Muscle of leg (tissue), 3 donors: ENCODE measurements at regions not wholly inside any gene's neighbourhood (a gene's known extent, or its start where the extent isn't known, plus 50 kb on each side); places are given as distances from the start of the nearest gene placed in this dataset.

ENCODE experiments used
- DNase-seq: peaks from one replicate; pipeline ENCODE4 v3.0.0; 2013
- H3K27ac ChIP-seq: one replicate; pipeline ENCODE4 v1.5.1; 2013; ENCODE audit warnings: mild to moderate bottlenecking, low read length, control low read depth
- H3K27me3 ChIP-seq: one replicate; pipeline ENCODE4 v1.6.1; 2013; ENCODE audit warnings: low read length; ENCODE audit not compliant: control insufficient read depth, insufficient read depth
- H3K36me3 ChIP-seq: one replicate; pipeline ENCODE4 v1.6.1; 2013; ENCODE audit warnings: low read length; ENCODE audit not compliant: control insufficient read depth, insufficient read depth
- H3K4me1 ChIP-seq: one replicate; pipeline ENCODE4 v1.6.1; 2013; ENCODE audit warnings: low read length; ENCODE audit not compliant: control insufficient read depth, insufficient read depth
- H3K4me3 ChIP-seq: one replicate; pipeline ENCODE4 v1.5.1; 2013; ENCODE audit warnings: low read length, control low read depth
- H3K9me3 ChIP-seq: replicated peaks from 2 replicates; pipeline ENCODE4 v1.6.1; 2013; ENCODE audit warnings: low read depth, low read length; ENCODE audit not compliant: control insufficient read depth
- WGBS: methylation state at CpG from one replicate; pipeline ENCODE4 v1.1.5; 2013; ENCODE audit warnings: missing lambda C conversion rate; ENCODE audit not compliant: insufficient coverage; 5-methylcytosine and 5-hydroxymethylcytosine counted together

GRCh38 chr7:42688056-42688371, 223.9 kb downstream of the C7orf25 start:
- Histone ChIP-seq H3K4me1 (peaks cover 12% of the 10 kb centered on the region), H3K4me3 (no peak overlapping the region), H3K9me3 (no peaks in the 10 kb centered on the region), H3K27me3 (no peaks in the 10 kb centered on the region), H3K27ac (no peak overlapping the region), H3K36me3 (no peaks in the 10 kb centered on the region)
- no CpG with 5 or more reads among the region's 2 CpGs for WGBS
- peak; percentile 55 for DNase-seq

- H3K4me3 ChIP-seq = no peak overlapping the region
- no peaks in the 10 kb centered on the region for H3K27me3 ChIP-seq
- H3K4me1 ChIP-seq = peaks cover 6% of the 10 kb centered on the region
- H3K27ac ChIP-seq = no peak overlapping the region
- DNase-seq = peak; percentile 81
- H3K9me3 ChIP-seq = no peaks in the 10 kb centered on the region
- WGBS = no CpG with 5 or more reads among the region's 9 CpGs
- H3K36me3 ChIP-seq = no peaks in the 10 kb centered on the region
Observed at GRCh38 chr7:42687211-42688055, 224.4 kb downstream of the C7orf25 start.

- no peaks in the 10 kb centered on the region for H3K36me3 ChIP-seq
- H3K27me3 ChIP-seq = no peaks in the 10 kb centered on the region
- H3K9me3 ChIP-seq = no peaks in the 10 kb centered on the region
- H3K4me3 ChIP-seq = no peak overlapping the region
- H3K4me1 ChIP-seq = peaks cover 3% of the 10 kb centered on the region
- no peak for DNase-seq
- H3K27ac ChIP-seq = no peak overlapping the region
- 77% methylated on average over 5 of the region's 12 CpGs for WGBS
Observed at GRCh38 chr7:42686594-42687156, 225.2 kb downstream of the C7orf25 start.

- no peak for DNase-seq
- H3K27ac ChIP-seq = no peak overlapping the region
- no peak overlapping the region for H3K4me3 ChIP-seq
- no peaks in the 10 kb centered on the region for H3K9me3 ChIP-seq
- H3K36me3 ChIP-seq = no peaks in the 10 kb centered on the region
- peaks cover 3% of the 10 kb centered on the region for H3K4me1 ChIP-seq
- H3K27me3 ChIP-seq = no peaks in the 10 kb centered on the region
- WGBS = 77% methylated on average over 7 of the region's 9 CpGs
Observed at GRCh38 chr7:42685911-42686310, 226.0 kb downstream of the C7orf25 start.

GRCh38 chr7:42677751-42678699, 233.8 kb downstream of the C7orf25 start:
- WGBS = 28% methylated on average over 2 of the region's 3 CpGs
- peak; percentile 57 for DNase-seq
- H3K27me3 ChIP-seq = no peaks in the 10 kb centered on the region
- H3K36me3 ChIP-seq = no peaks in the 10 kb centered on the region
- peaks cover 3% of the 10 kb centered on the region for H3K9me3 ChIP-seq
- no peak overlapping the region for H3K27ac ChIP-seq
- H3K4me1 ChIP-seq = peaks cover 7% of the 10 kb centered on the region
- H3K4me3 ChIP-seq = no peak overlapping the region

DNA sequence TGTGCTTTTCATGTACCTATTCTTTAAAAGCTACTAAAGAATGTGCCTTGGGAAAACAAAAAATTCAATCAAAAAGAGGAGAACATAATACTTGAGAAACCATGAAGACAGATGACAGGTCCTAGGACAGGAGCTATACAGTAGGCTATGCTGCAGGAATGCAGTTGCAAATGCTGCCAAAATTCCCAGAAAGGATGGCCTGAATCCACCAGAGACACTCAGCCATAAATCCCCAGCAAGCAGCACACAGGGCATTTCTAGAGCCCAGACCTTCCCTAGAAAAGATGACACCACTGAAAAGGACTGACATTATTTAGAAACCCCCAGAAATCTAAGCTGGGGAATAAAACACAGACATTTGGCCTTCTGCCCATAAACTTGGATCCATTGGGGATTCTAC, 237.3 kb downstream of the C7orf25 start:
- Histone ChIP-seq H3K4me1 (peaks cover 7% of the 10 kb centered on the region), H3K9me3 (no peaks in the 10 kb centered on the region), H3K4me3 (no peak overlapping the region), H3K27ac (no peak overlapping the region), H3K27me3 (no peaks in the 10 kb centered on the region), H3K36me3 (no peaks in the 10 kb centered on the region)
- no peak for DNase-seq

GRCh38 chr7:42673951-42674350, 237.9 kb downstream of the C7orf25 start:
- Histone ChIP-seq H3K36me3 (no peaks in the 10 kb centered on the region), H3K4me1 (peaks cover 7% of the 10 kb centered on the region), H3K27me3 (no peaks in the 10 kb centered on the region), H3K27ac (no peak overlapping the region), H3K9me3 (no peaks in the 10 kb centered on the region), H3K4me3 (no peak overlapping the region)
- peak; percentile 47 for DNase-seq
- 70% methylated on average over 3 of the region's 6 CpGs for WGBS

DNA sequence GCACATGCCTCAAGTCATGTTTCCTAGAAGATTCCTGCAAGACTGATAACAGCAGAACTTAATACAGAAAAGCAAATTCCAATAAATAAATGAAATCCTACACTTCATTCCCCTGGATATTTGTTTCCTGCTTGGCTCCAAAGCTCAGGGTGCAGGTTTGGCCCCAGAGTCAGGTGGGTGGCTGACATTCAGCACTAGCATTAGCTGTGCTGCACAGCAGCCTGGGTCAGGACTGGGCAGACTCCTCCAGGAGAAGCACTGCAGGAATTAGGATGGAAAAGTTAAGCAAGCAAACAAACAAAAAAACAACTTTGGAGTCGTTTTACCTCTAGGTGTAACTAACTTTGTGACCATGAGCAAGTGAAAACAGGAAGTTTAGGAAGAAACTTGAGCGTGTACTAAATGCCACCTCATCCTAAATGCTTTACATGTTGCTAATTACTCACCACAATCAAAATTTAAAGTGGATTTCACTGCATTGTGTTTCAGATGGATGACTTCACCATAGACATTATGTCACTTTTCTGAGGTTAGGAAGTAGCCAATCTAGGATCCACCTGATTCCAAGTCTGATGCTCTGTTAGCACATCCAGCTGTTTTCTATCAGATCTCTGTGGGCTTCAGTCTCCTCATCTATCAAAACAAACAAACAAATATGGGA, 239.4 kb downstream of the C7orf25 start:
- Histone ChIP-seq H3K9me3 (peaks cover 1% of the 10 kb centered on the region), H3K36me3 (no peaks in the 10 kb centered on the region), H3K27ac (no peak overlapping the region), H3K27me3 (no peaks in the 10 kb centered on the region), H3K4me1 (peaks cover 3% of the 10 kb centered on the region), H3K4me3 (no peak overlapping the region)
- DNase-seq = no peak
- WGBS = no CpG with 5 or more reads among the region's 2 CpGs

DNA sequence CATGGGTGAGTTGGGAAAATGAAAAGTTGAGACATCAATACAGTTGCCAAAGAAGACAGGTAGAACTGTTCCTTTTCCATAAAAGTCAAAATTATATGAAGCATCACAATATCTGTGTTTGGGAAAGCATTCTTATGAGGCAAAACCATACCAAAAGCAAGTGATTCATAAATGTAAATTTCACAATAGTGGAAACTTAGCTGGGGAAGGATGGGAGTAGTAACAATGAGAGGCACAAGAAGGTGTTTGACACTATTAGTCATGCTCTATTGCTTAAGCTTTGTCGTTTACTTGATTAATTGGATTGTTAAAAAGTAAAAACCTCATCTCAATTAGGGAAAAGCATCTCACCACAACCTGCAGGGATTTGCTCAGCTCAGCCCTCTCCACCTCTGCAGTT, 240.2 kb downstream of the C7orf25 start:
- Histone ChIP-seq H3K27ac (no peak overlapping the region), H3K27me3 (no peaks in the 10 kb centered on the region), H3K9me3 (peaks cover 8% of the 10 kb centered on the region), H3K36me3 (no peaks in the 10 kb centered on the region), H3K4me3 (no peak overlapping the region), H3K4me1 (peaks cover 3% of the 10 kb centered on the region)
- DNase-seq = no peak
- no CpG with 5 or more reads among the region's 1 CpG for WGBS

DNA sequence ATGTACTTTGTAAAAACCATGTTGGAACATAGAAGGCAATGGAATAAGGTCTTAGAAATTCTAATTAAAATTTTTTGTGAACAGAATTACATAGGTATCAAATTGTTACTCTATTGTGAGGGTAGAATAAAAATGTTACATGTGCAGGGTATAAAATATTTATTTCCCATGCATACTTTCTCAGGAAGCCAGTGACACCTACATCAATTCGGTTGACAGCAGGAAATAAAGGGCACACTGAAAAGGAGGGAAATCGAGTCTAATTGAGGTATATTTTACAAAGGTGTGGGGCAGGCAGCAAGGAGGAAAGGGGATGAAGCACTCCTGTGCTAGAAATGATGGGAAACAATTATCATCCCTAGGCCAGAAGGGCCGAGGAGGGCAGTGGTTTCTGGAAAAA, 244.9 kb downstream of the C7orf25 start:
- WGBS = 81% methylated on average over 2 of the region's 3 CpGs
- H3K4me1 ChIP-seq = no peaks in the 10 kb centered on the region
- no peak overlapping the region for H3K4me3 ChIP-seq
- H3K27ac ChIP-seq = no peak overlapping the region
- no peak for DNase-seq
- no peaks in the 10 kb centered on the region for H3K36me3 ChIP-seq
- peaks cover 12% of the 10 kb centered on the region for H3K9me3 ChIP-seq
- no peaks in the 10 kb centered on the region for H3K27me3 ChIP-seq
